Activated naive CD8-positive, alpha-beta T cell treated with anti-CD3 and anti-CD28 coated beads, Interleukin-2, amount 50 U/mL, for 16 hours (primary cell): ENCODE measurements at regions not wholly inside any gene's neighbourhood (a gene's known extent, or its start where the extent isn't known, plus 50 kb on each side); places are given as distances from the start of the nearest gene placed in this dataset.

Experiments used
- DNase-seq: peaks from one replicate; pipeline ENCODE4 v3.0.0-alpha.2; 2020; ENCODE audit warnings: low read depth, low spot score

DNA sequence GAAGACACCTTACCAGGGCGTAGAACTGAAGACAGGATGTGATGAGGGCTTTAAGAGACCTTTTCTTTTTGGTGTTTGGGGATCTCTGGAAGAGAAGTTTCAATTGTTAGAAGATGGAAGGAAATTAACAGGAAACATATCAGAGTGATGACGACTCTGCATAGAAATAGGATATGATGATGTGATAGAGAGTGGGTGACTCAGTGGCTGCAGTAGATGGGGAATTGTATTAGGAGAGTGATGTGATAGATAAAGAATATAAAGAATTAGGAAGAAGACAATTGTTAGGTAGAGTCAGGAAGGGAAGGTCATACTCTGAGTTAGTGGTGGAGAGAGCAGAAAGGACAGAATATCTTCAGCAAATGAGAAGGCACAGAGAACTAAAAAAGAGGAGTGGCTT, 593.9 kb downstream of the NYAP2 start:
- no peak for DNase-seq

DNA sequence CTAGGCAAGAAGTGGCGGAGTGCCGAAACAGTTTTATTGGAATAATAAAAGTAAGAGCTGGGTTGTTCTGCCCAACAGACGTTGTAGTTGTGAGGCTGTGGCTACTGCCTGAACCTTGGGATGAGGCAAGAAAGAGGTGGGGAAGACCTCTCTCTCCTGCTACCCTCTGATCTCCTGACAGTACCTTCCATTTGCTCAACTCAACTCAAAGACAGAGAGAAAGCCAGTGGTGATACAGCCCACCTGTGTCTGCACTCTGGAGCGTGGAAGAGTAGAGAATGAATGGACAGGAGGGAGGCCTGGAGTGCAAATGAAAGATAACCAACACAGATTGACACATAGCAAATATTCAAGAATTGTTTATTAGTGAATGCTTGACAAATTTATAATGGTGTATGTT, 590.3 kb downstream of the NYAP2 start:
- DNase-seq: no peak

GRCh38 chr2:225980372-225980771, 580.9 kb downstream of the NYAP2 start:
- no peak for DNase-seq

- no peak for DNase-seq
Measured at GRCh38 chr2:225971433-225971832, 571.9 kb downstream of the NYAP2 start.

DNA sequence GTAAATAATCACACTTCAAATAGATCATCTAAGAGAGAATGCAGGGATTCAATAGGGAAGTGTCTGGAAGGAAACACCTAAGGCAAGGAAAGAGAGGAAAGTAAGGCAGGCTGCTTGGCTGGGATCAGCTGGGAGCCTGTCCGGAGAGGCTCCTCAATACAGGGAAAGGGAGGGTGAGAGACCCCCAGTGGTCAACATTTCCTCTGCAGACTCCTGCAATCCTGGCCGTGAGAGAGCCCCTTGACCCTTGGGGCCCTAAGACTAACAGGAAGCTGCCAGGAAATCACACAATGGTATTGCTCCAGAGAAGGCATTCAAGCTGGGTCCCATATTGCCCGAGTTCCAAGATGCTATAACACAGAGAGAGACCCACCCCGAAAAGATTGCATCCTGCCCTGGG, 549.4 kb downstream of the NYAP2 start:
- no peak for DNase-seq

DNA sequence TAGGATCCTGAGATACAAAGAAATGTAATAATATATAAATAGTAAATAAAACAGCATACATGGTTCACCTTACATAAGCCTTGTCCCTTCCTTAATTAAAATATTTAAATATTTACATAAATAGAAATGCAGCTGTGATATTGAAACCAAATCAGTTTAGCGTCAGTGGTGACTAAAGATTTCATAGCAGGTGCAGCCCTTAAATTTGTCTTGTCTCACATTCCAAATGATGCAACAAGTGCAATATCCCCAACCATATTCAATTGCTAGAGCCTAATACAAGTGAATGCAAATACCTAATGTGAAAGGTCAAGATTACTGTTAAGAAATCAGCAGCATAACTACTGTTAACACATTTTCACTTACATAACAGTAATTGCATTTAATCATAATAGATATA, 539.5 kb downstream of the NYAP2 start:
- no peak for DNase-seq

DNA sequence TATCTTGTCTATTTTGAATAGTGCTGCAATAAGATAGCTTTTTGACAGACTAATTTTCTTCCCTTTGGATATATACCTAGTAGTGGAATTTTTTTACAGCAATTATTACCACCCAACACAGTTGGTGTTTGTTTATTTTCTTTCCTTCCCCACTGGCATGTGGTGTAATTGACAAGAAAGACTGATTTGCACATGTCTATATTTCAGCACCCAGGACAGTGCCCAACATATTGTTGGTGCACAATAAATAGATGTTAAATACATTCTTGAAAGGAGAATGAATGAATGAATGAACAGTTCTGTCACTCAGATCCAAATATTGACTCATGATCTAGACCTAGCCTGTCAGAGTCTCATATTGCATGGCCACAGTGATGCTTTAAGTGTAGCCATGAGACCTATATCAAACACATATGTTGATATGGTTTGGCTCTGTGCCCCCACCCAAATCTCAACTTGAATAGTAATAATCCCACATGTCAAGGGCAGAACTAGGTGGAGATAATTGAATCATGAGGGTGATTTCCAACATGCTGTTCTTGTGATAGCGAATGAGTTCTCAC, 538.2 kb downstream of the NYAP2 start:
- DNase-seq: no peak

- DNase-seq: no peak
Measured at GRCh38 chr2:225932811-225933413, 533.4 kb downstream of the NYAP2 start.

DNA sequence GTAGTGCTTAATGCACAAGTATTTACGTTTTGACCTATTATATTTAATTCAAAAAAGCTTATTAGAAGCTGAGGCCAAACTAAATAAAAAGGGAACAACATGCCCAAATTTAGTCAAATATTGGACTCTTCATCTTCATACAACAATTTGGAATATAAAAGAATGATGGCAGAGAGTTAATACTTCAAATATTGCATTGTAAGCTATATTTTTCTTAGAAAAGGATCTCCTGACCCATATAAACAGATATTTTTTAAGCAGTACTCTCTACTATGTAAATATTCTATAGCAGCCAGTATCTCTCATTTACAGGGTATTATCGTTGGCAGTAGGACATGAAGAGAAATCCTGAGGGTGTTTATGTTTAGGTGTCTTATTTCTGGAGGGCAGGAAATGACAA, 531.2 kb downstream of the NYAP2 start:
- no peak for DNase-seq

GRCh38 chr2:225920621-225921220, 521.2 kb downstream of the NYAP2 start:
- no peak for DNase-seq

DNA sequence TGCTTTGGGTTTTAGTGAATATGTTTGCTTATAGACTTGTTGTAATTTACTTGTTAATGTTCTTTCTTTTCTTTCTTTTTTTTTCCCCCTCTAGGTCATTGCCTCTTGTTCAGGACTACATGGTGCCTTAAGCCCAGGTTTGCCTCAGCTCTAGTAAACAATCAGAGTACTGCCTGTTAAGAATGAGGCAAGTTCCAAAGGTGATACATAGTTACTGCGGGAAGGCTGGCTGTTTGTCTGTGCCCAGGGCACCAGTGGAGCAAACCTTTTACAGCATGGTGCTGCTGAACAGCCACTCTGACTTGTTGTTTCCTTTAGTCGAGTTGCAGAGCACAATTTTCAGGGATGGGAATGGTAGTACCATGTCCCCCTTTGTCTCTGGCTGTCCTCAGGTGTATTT, 517.2 kb downstream of the NYAP2 start:
- DNase-seq: no peak

DNA sequence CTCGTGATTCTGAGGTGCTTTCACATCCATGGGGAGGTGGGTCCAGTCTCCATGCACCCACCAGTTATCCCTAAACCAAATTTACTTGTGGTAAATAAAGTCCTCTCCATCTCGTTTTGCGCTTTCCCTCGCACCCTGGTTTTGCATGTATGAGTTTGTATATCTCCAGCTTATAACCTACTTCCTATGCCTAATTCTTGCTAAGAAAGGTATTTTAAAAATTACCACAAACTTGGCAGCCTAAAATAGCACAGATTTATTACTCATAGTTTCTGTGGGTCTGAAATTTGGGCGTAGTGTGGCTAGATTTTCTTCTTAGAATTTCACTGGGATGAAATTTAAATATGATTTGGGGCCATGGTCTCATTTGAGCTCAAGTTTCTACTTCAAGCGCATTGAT, 511.5 kb downstream of the NYAP2 start:
- DNase-seq: no peak

DNA sequence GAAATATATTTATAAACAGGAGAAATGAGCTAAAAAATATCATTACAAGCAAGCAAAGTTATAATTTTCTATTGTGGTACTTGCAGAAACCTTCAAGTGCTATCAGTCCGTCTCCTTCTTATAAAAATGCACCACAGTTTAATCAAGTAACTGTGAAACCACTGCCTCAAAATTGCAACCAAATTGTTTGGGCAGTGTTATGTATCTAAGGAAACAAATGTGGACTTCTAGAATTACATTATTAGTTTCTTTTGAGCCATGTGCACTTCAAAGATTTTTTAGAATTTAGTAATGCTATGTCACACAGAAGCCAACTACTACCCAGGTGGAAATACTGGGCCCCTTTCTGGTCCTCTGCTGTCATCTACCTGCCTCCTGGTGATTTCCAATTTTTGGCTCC, 495.6 kb downstream of the NYAP2 start:
- no peak for DNase-seq

DNA sequence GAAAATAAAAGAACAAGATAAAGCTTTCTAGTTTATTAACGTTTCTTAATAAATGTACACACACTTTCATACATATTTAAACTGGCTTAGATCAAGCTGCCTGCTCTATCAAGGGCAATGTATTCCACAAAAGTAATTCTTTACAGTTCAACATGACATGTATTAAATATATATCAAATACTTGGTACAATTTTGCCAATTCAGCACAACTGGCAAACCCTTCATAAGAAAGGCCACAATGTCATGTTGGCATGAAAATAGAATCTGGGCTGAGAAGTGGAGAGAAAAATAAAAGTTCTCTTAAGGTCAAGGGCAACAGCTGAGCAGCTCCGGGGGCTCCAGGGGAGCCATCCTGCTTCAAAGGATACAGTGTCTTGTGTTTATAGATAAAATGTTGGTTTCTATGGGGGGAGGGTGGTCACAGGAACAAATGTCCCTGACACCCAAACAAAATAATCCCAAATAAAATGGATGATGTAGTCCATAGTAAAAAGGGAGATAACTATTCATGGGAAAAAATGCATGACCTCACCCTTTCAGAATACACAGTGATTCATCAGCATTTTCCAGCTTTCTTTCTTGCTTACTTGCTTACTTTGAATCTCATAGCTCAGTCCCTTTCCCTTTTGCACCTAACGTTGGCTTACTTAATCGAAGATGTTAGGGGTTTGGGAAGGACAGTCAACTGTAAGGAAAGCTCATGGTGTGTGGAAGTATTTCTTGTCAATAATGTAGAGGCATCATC, 494.9 kb downstream of the NYAP2 start:
- no peak for DNase-seq

GRCh38 chr2:225893151-225893550, 493.6 kb downstream of the NYAP2 start:
- no peak for DNase-seq

DNA sequence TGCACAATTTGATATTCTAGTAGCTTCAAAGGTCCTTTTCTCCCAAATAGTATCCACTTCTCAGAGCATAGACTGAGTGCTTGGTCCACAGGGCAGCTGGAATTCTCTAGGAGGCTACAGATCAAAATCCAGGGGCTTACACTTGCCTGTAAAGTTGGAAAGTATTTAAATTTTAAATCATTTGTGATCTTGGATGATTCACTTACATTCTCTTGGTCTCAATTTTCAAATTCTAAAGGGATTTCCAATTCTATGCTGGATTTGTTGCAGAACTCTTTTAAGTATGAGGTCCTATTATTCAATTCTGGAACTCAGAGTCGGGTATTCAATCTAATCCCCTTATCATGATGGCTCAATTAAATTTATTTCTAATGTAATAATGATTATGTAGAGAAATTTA, 492.3 kb downstream of the NYAP2 start:
- no peak for DNase-seq

DNA sequence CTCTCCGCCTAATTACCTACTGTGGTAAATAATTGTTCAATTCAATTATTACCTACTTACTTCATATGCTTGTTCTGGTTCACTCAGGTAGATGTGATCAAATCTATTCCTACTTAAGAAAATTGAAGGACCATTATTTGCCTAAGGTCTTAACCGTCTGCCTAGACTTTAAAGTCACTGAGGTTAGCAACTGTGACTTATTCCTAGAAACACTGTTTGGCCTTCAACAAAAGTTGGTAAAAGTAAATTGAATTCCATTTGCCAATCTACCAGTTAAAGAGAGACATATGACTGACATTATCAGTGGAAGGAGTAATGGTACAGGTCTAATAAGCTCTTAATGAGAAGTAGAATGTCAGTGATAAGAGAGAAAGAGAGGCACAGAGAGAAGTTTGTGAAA, 491.5 kb downstream of the NYAP2 start:
- DNase-seq: no peak

- no peak for DNase-seq
Measured at GRCh38 chr2:225889452-225889851, 489.9 kb downstream of the NYAP2 start.

DNA sequence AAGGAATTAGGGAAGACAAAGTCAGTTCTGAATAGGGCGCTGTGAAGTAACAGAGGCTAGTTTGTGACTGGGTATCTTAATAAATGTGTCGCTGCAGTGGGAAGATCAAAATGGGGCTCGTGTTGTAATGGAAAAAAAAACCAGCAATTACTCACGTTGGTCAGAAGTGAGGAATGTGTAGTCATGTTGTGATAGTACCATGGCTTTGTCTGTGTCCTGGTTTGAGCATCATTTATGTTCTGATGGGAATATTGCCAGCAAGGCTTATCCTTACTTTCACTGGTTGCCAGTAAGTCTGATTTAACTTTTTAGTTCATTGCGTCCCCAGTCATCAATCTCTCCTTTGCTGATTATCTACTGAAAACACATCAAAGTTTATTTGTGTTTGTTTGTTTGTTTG, 467.6 kb downstream of the NYAP2 start:
- no peak for DNase-seq

DNA sequence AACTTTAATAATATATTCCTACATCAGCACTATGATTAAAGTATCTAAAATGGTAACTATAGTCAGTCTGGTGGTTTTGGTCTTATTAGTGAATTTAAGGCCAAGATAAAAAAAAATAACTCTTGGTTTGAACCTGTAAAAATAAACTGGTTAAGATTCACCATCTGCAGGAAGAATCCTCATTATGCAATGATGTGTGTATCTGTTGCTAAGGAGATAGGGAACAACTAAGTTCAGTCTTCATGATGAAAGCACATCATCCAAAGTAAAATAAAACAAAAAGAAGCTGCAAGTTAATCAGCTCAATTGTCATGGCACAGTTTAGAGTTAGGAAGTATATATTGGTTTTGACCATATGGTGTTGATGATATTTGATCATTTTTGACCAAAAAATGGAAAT, 466.0 kb downstream of the NYAP2 start:
- no peak for DNase-seq

DNA sequence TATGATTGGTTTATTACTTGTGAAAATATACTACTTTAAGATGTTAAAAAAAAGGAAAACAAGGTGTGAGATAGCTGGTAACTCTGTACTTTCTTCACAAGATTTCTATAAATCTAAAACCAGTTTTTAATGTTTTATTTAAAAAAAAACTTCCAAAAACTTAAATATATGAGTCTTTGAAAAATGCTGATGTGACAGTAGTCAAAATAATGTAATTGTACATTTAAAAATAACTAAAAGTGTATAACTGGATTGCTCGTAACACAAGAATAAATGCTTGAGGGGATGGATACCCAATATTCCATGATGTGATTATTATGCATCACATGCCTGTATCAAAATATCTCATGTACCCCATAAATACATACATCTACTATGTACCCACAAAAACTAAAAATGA, 464.9 kb downstream of the NYAP2 start:
- no peak for DNase-seq

- DNase-seq: no peak
Measured at GRCh38 chr2:225842939-225843338, 443.4 kb downstream of the NYAP2 start.

DNA sequence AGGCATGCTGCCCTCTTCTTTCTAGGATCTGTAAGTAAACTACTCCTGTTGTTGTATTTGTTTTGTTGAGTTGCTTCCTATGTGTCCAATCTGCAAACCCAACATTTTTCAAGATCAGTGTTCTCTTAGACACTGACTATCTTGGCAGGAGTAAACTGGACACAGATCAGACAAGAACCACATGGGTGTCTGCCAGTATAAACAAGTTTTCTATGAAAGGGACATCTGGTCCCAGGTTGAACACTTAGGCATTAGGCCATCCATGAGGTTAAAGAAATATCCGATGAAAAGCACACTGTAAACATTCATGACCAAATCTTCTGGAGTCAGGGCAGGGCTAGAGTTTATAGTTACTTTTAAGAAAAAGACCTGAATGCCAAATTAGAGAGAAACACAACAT, 441.8 kb downstream of the NYAP2 start:
- no peak for DNase-seq
